A549 (cell line): ENCODE measurements at regions not wholly inside any gene's neighbourhood (a gene's known extent, or its start where the extent isn't known, plus 50 kb on each side); places are given as distances from the start of the nearest gene placed in this dataset.
A peak's percentile ranks its signal among the peaks of the same experiment; 100 is the strongest.

Source experiments
- ATAC-seq, 2 experiments: fragments of 200-7000 bp in 1 of 2; fragments of >200 bp in 1 of 2; cut with Nextera tagmentation in 1 of 2; cut with Tn5 transposase in 1 of 2; 3 replicates each; pipeline versions ENCODE4 v1.8.0 to v1.9.1; 2018 to 2020; ENCODE audit warnings: mild to moderate bottlenecking in 1 of 2, moderate library complexity in 1 of 2
- CTCF ChIA-PET: fragments of 300-600 bp; sonication (Branson Sonifier 250); formaldehyde crosslinking; extraction: SDS; loops from one replicate; lab custom pipeline; 2021; ENCODE audit warnings: antibody characterized with exemption, inconsistent platforms; lab: Yijun Ruan, JAX
- POLR2A ChIA-PET: fragments of 350-600 bp; formaldehyde crosslinking; extraction: SDS; loops from one replicate; lab custom pipeline; 2021; ENCODE audit warnings: antibody characterized with exemption, inconsistent platforms; lab: Yijun Ruan, JAX
- DNase-seq, 2 experiments: peaks; one replicate each; pipeline versions ENCODE4 v3.0.0 to v3.0.0-alpha.2; 2011 to 2016; ENCODE audit warnings: low read depth in 1 of 2, low spot score in 1 of 2
- FAIRE-seq: peaks from 2 replicates; lab custom pipeline; 2011; peaks lifted over from hg19 to GRCh38; lab: Jason Lieb, UNC
- H3K27ac ChIP-seq, 2 experiments: fragments of >200 bp; sonication (Bioruptor Twin); formaldehyde crosslinking; 3 replicates each; pipeline ENCODE4 v1.5.1; 2016 to 2017
- H3K4me1 ChIP-seq: fragments of >200 bp; sonication (Bioruptor Twin); formaldehyde crosslinking; 3 replicates; pipeline ENCODE4 v1.6.1; 2016
- H3K4me2 ChIP-seq: fragments of >200 bp; sonication (Bioruptor Twin); formaldehyde crosslinking; 3 replicates; pipeline ENCODE4 v1.6.1; 2016
- H3K4me3 ChIP-seq: fragments of >200 bp; sonication (Bioruptor Twin); formaldehyde crosslinking; 3 replicates; pipeline ENCODE4 v1.5.1; 2016
- H3K9me3 ChIP-seq: fragments of >200 bp; sonication (Bioruptor Twin); formaldehyde crosslinking; 3 replicates; pipeline ENCODE4 v1.6.1; 2016
- CHD4 ChIP-seq: fragments of 200-600 bp; sonication (generic); IDR thresholded peaks from 2 replicates; pipeline ENCODE4 v1.6.1; 2016; ENCODE audit warnings: antibody characterized with exemption, mild to moderate bottlenecking, borderline replicate concordance
- FOXS1 ChIP-seq: fragments of 250-450 bp; sonication (Bioruptor Pico); IDR thresholded peaks from 2 replicates; pipeline ENCODE4 v1.5.0; 2020; ENCODE audit warnings: mild to moderate bottlenecking, moderate library complexity
- HOXA7 ChIP-seq: fragments of 250-450 bp; sonication (Bioruptor Pico); IDR thresholded peaks from 2 replicates; pipeline ENCODE4 v1.5.0; 2020; ENCODE audit warnings: mild to moderate bottlenecking, moderate library complexity
- JUN ChIP-seq, 2 experiments: fragments of >200 bp; sonication (Bioruptor Twin); formaldehyde crosslinking; IDR thresholded peaks; 2 replicates in 1 of 2; 3 replicates in 1 of 2; pipeline ENCODE4 v1.6.1; 2016 to 2017
- KDM1A ChIP-seq: fragments of 200-600 bp; sonication (generic); IDR thresholded peaks from 2 replicates; pipeline ENCODE4 v1.6.1; 2016; ENCODE audit warnings: low read depth, mild to moderate bottlenecking
- MAFK ChIP-seq: fragments of 450-650 bp; IDR thresholded peaks from 2 replicates; pipeline ENCODE4 v1.6.1; 2014; ENCODE audit not compliant: partially characterized antibody
- NFE2L2 ChIP-seq: fragments of 150-350 bp; conservative IDR thresholded peaks from 2 replicates; pipeline ENCODE4 v1.6.1; 2014; ENCODE audit warnings: low read length
- RCOR1 ChIP-seq: fragments of 150-350 bp; IDR thresholded peaks from 2 replicates; pipeline ENCODE4 v1.6.1; 2014; ENCODE audit warnings: antibody characterized with exemption, low read length, low read depth
- TFCP2L1 ChIP-seq: fragments of 250-450 bp; sonication (Bioruptor Pico); IDR thresholded peaks from 2 replicates; pipeline ENCODE4 v1.5.0; 2021; ENCODE audit warnings: mild to moderate bottlenecking
- ZNF302 ChIP-seq: fragments of 250-450 bp; sonication (Bioruptor Pico); IDR thresholded peaks from 2 replicates; pipeline ENCODE4 v1.9.0; 2021; ENCODE audit warnings: inconsistent platforms, mild to moderate bottlenecking, moderate library complexity
- ZSCAN20 ChIP-seq: fragments of 250-450 bp; sonication (Bioruptor Pico); IDR thresholded peaks from 2 replicates; pipeline ENCODE4 v1.8.0; 2022; ENCODE audit warnings: mild to moderate bottlenecking, moderate library complexity
- WGBS: methylation state at CpG from one replicate; pipeline ENCODE4 v1.1.6; 2017; ENCODE audit errors: missing lambda C conversion rate; 5-methylcytosine and 5-hydroxymethylcytosine counted together
- TF ChIP-seq, protein P1 (sequence below): IDR thresholded peaks from 2 replicates; pipeline ENCODE4 v1.6.1; 2012
- TF ChIP-seq, protein P2 (sequence below): fragments of 250-450 bp; sonication (Bioruptor Pico); IDR thresholded peaks from 2 replicates; pipeline ENCODE4 v1.5.0; 2020; ENCODE audit warnings: low read depth, mild to moderate bottlenecking, moderate library complexity
- TF ChIP-seq, protein P3 (sequence below): fragments of >200 bp; sonication (Bioruptor Twin); formaldehyde crosslinking; IDR thresholded peaks from 2 replicates; pipeline ENCODE4 v1.6.1; 2016
- TF ChIP-seq, protein P4 (sequence below): IDR thresholded peaks from 2 replicates; pipeline ENCODE4 v1.6.1; 2012; ENCODE audit warnings: low read depth, borderline replicate concordance
- TF ChIP-seq, protein P5 (sequence below): fragments of 450-650 bp; IDR thresholded peaks from 2 replicates; pipeline ENCODE4 v1.6.1; 2014; ENCODE audit warnings: antibody characterized with exemption

DNA sequence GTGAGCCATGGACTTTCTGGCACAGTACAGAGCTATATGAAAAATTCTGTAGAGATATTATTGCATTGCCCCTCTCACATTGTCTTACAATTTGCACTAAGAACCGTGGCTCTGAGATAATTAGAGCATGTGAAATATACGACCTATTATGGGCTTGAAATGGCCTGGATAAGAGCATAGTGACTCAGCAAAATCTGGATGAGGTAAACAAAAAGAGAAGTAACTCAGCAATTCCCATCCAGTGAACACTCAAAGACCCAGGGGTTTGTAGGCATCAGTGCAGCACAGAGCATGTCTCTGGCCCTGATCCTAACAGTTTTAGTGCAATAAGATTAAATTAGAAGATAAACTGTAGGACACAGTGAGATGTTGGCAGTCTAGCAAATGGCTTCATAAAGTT lies 317.2 kb upstream of the MYOCD start:
- peak; percentile 97 for TF ChIP-seq NFE2L2
- TF ChIP-seq JUN (IDR thresholded peaks at IDR 0.05) = no peak
- TF ChIP-seq MAFK = peak; percentile 97
- peak overlapping the region; percentile 14; the same call in 1 of the 3 replicates for H3K4me2 ChIP-seq

DNA sequence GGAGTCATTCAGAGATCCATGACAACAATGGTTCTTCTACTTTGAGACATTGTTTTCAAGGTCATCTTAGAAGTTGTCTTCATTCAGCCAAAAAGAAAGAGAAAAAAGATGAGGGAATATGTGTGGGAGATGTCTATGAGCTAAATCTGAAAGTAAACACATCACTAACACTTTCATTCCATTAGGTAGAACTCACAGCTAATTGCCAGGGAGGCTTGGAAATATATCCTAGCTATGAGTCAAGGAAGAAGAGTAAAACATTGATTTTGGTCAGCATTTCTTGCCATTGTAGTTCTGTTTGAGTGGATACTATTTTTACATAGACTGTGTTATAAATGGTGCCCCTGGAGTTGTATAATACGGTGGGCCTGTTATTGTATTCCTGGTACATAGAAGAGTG lies 316.4 kb upstream of the MYOCD start:
- FAIRE-seq = peak; percentile 32

More for the DNA sequence above, 317.2 kb upstream of the MYOCD start:
- Histone ChIP-seq H3K27ac (peak overlapping the region; percentile 65 to 71), H3K4me1 (peaks cover 7% of the 10 kb centered on the region; the same call in 2 of the 3 replicates), H3K9me3 (peaks cover 7% of the 10 kb centered on the region; the same call in 2 of the 3 replicates), H3K4me3 (no peak overlapping the region)
- ChIA-PET POLR2A (no interaction called here), CTCF (interaction anchor here (1.1 to 2.1 kb wide), 3 partner anchors 9 to 319 kb away, joined by 3 to 6 read pairs (median 3); no protein-coding TSS in a partner anchor)
- no peak for ATAC-seq
- FAIRE-seq = no peak
- DNase-seq = peak in 1 of 2 experiments; percentile 33
- 8% methylated on average over 2 of the region's 2 CpGs for WGBS

DNA sequence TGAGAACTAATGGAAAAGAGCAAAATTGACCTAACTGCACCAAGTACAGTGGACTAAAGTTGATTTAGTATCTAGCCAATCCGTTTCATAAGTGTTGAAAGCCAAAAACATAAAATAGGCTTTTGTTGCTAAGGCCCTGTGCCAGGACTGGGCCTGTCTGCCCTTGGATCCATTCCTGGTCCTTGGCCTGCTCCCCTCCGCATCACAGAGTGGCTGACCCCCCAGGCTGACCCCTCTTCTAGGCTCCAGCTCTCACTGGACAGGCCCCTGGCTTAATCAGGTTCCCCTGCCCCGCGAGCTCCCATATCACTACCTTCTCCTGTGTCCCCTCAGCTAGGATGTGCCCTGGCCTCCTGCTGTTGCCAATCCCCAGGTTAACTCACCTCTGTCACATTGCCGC lies 313.6 kb upstream of the MYOCD start:
- no peak for TF ChIP-seq HOXA7 (CRISPR knock-in tag)
- no peak for TF ChIP-seq FOXS1 (CRISPR knock-in tag)
- no peak for TF ChIP-seq RCOR1
- TF ChIP-seq CHD4 = no peak
- TF ChIP-seq, protein P1, sequence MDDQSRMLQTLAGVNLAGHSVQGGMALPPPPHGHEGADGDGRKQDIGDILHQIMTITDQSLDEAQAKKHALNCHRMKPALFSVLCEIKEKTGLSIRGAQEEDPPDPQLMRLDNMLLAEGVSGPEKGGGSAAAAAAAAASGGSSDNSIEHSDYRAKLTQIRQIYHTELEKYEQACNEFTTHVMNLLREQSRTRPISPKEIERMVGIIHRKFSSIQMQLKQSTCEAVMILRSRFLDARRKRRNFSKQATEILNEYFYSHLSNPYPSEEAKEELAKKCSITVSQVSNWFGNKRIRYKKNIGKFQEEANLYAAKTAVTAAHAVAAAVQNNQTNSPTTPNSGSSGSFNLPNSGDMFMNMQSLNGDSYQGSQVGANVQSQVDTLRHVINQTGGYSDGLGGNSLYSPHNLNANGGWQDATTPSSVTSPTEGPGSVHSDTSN = no peak
- TF ChIP-seq, protein P2, sequence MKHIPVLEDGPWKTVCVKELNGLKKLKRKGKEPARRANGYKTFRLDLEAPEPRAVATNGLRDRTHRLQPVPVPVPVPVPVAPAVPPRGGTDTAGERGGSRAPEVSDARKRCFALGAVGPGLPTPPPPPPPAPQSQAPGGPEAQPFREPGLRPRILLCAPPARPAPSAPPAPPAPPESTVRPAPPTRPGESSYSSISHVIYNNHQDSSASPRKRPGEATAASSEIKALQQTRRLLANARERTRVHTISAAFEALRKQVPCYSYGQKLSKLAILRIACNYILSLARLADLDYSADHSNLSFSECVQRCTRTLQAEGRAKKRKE (CRISPR knock-in tag) = no peak
- TF ChIP-seq, protein P3, sequence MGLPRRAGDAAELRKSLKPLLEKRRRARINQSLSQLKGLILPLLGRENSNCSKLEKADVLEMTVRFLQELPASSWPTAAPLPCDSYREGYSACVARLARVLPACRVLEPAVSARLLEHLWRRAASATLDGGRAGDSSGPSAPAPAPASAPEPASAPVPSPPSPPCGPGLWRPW = no peak
- TF ChIP-seq, protein P4, sequence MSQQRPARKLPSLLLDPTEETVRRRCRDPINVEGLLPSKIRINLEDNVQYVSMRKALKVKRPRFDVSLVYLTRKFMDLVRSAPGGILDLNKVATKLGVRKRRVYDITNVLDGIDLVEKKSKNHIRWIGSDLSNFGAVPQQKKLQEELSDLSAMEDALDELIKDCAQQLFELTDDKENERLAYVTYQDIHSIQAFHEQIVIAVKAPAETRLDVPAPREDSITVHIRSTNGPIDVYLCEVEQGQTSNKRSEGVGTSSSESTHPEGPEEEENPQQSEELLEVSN = no peak
- 82% methylated on average over 5 of the region's 5 CpGs for WGBS
- ChIA-PET POLR2A (no interaction called here), CTCF (interaction anchor here (0.8 kb wide), 1 partner anchor 390 kb away, joined by 3 read pairs; no protein-coding TSS in a partner anchor)
- H3K9me3 ChIP-seq = peaks cover 9% of the 10 kb centered on the region; the same call in 2 of the 3 replicates
- no peak for FAIRE-seq
- peaks cover 7% of the 10 kb centered on the region; the same call in 2 of the 3 replicates for H3K4me1 ChIP-seq
- no peak for ATAC-seq
- no peak for DNase-seq
- no peak overlapping the region for H3K4me3 ChIP-seq
- no peak overlapping the region for H3K27ac ChIP-seq
- H3K4me2 ChIP-seq = no peak overlapping the region

More for the DNA sequence above, 316.4 kb upstream of the MYOCD start:
- 61% methylated on average over 1 of the region's 1 CpG for WGBS
- Histone ChIP-seq H3K4me1 (peaks cover 7% of the 10 kb centered on the region; the same call in 2 of the 3 replicates), H3K4me2 (no peak overlapping the region), H3K4me3 (no peak overlapping the region), H3K27ac (0 out of 6 replicates have a peak overlapping the region, but pooled peaks of 1 of the 2 experiments have one; percentile 71), H3K9me3 (peaks cover 7% of the 10 kb centered on the region; the same call in 2 of the 3 replicates)
- TF ChIP-seq TFCP2L1 (CRISPR knock-in tag) = no peak
- POLR2A ChIA-PET = no interaction called here
- DNase-seq (no peak), ATAC-seq (no peak)
- CTCF ChIA-PET = interaction anchor here (2.1 kb wide), 1 partner anchor 11 kb away, joined by 6 read pairs; no protein-coding TSS in a partner anchor

DNA sequence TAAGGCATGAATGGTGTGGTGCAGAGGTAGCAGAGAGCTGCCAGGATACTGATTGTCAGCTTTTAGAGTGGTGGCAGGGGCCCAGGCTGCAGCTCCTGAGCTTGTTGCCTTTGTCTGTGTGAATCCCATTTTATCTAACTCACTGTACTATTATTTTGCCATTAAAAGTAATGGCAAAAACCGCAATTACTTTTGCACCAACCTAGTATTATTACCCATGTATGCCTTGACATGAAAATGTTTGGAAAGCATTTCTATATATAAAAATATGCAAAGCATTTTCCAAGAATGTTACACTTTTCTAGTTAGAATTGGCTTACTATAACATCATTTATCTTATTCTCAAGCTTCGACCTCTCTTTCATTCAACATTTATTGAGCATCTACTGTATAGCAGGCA lies 308.1 kb upstream of the MYOCD start:
- Histone ChIP-seq H3K9me3 (peaks cover 2% of the 10 kb centered on the region; the same call in 1 of the 3 replicates), H3K4me3 (no peak overlapping the region), H3K4me1 (no peaks in the 10 kb centered on the region), H3K27ac (no peak overlapping the region), H3K4me2 (no peak overlapping the region)
- no peak for ATAC-seq
- TF ChIP-seq ZNF302 (CRISPR knock-in tag) (no peak), KDM1A (no peak), HOXA7 (CRISPR knock-in tag) (no peak), ZSCAN20 (CRISPR knock-in tag) (no peak)
- TF ChIP-seq, protein P5, sequence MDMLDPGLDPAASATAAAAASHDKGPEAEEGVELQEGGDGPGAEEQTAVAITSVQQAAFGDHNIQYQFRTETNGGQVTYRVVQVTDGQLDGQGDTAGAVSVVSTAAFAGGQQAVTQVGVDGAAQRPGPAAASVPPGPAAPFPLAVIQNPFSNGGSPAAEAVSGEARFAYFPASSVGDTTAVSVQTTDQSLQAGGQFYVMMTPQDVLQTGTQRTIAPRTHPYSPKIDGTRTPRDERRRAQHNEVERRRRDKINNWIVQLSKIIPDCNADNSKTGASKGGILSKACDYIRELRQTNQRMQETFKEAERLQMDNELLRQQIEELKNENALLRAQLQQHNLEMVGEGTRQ = no peak
- TF ChIP-seq, protein P1 = no peak
- ChIA-PET CTCF (interaction anchor here (0.6 to 1.0 kb wide), 3 partner anchors 10 to 258 kb away, joined by 3 read pairs; no protein-coding TSS in a partner anchor), POLR2A (no interaction called here)
- DNase-seq = no peak
- FAIRE-seq = no peak
- 43% methylated on average over 2 of the region's 2 CpGs for WGBS
